ENCODE measurements at regions not wholly inside any gene's neighbourhood (a gene's known extent, or its start where the extent isn't known, plus 50 kb on each side); places are given as distances from the start of the nearest gene placed in this dataset.

DNA sequence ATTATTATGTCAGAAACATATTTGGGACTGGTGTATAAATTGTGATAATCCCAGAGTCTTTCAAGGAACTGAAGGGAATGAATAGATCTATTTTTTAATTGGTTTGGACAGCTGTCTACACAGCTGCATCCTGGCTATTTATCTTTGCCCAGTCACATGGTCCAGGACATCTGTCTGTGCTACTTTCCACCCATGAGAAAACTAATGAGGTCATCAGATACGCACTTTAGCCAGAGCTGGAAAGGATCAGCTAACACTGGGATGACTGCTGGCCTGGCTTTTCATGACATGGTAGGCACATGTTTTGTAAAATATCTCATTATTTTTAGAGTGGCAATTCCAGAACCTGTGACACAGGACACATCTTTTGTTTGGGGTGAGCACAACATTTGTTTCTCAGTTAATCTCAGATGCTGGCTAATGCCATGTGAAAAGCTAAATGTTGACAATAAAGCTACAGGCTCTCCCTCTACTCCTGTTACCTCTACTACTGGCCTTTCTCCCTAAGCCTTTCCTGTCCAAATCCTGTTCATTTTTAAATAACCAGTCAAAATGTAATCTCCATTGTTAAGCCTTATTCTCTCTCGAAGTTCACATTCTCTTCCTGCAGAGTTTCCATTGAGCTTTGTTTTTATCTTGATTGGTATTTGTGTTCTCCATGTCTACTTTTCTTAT is 500.7 kb downstream of the RIT2 start:
- Histone ChIP-seq H3K4me3 (replicated peaks in 1 of 3; ENCODE audit: insufficient read depth in 1 of 3, low read depth in 1 of 3, low read length in 3 of 3) (no peak overlapping the region), H2AFZ (ENCODE audit: low read depth, low read length) (no peak overlapping the region), H3K4me1 (ENCODE audit: control insufficient read depth, extremely low read depth, insufficient read depth, low read length) (peaks cover 10% of the 10 kb centered on the region), H3K36me3 (ENCODE audit: control insufficient read depth in 2 of 2, extremely low read depth in 1 of 2, insufficient read depth in 2 of 2, low read length in 2 of 2) (no peaks in the 10 kb centered on the region), H3K9me1 (replicated peaks; ENCODE audit: control insufficient read depth, extremely low read depth, insufficient read depth, low read length) (no peaks in the 10 kb centered on the region), H3K27me3 (ENCODE audit: control insufficient read depth in 2 of 2, insufficient read depth in 2 of 2, low read length in 2 of 2) (no peaks in the 10 kb centered on the region), H3K9me3 (replicated peaks; ENCODE audit: control insufficient read depth, insufficient read depth, low read length) (no peaks in the 10 kb centered on the region), H4K20me1 (replicated peaks; ENCODE audit: control insufficient read depth, extremely low read depth, insufficient read depth, low read length) (no peaks in the 10 kb centered on the region), H3K9ac (replicated peaks; ENCODE audit: extremely low read depth, insufficient read depth, low read length) (peak overlapping the region; percentile 12), H3K79me2 (ENCODE audit: control insufficient read depth, insufficient read depth, low read length) (no peaks in the 10 kb centered on the region), H3K4me2 (ENCODE audit: insufficient read depth, low read length) (no peak overlapping the region), H3K27ac (ENCODE audit: insufficient read depth, low read depth, low read length) (peak overlapping the region; percentile 60)
- FAIRE-seq: peak; percentile 18
- POLR2A ChIA-PET: interaction anchor here (1.4 kb wide), 1 partner anchor 35 kb away, joined by 4 read pairs; no protein-coding TSS in a partner anchor
- BruUV-seq (replicated peaks): TSS peak; percentile 81
- dilution Hi-C loops (cut with MboI; ENCODE audit: extremely low pct_ligation_motif_present, low sequenced_read_pairs): no loop called here
- CTCF ChIA-PET: interaction anchor here (0.8 kb wide), 2 partner anchors 19 to 30 kb away, joined by 4 to 5 read pairs; no protein-coding TSS in a partner anchor
- TF ChIP-seq GATA2 (IDR thresholded peaks at IDR 0.05; ENCODE audit: insufficient read depth, insufficient read length, low read depth, low read length) (no peak), JUN (IDR thresholded peaks at IDR 0.05; ENCODE audit: borderline replicate concordance, insufficient read depth, insufficient read length, low read depth) (peak; percentile 48)
- peak; percentile 74 for DNase-seq (ENCODE audit: low read depth, low spot score)
- intact Hi-C loops (cut with micrococcal nuclease): loop anchor here (1.0 kb wide), 1 partner anchor 30 kb away; no protein-coding TSS in a partner anchor

GRCh38 chr18:42617221-42617620 is 498.3 kb downstream of the RIT2 start:
- ChIA-PET POLR2A (no interaction called here), CTCF (no interaction called here)
- Histone ChIP-seq H3K36me3 (ENCODE audit: control insufficient read depth in 2 of 2, extremely low read depth in 1 of 2, insufficient read depth in 2 of 2, low read length in 2 of 2) (no peaks in the 10 kb centered on the region), H3K9me1 (replicated peaks; ENCODE audit: control insufficient read depth, extremely low read depth, insufficient read depth, low read length) (no peaks in the 10 kb centered on the region), H3K4me3 (replicated peaks in 1 of 3; ENCODE audit: insufficient read depth in 1 of 3, low read depth in 1 of 3, low read length in 3 of 3) (no peak overlapping the region), H4K20me1 (replicated peaks; ENCODE audit: control insufficient read depth, extremely low read depth, insufficient read depth, low read length) (no peaks in the 10 kb centered on the region), H3K4me1 (ENCODE audit: control insufficient read depth, extremely low read depth, insufficient read depth, low read length) (peaks cover 10% of the 10 kb centered on the region), H3K4me2 (ENCODE audit: insufficient read depth, low read length) (no peak overlapping the region), H3K9me3 (replicated peaks; ENCODE audit: control insufficient read depth, insufficient read depth, low read length) (no peaks in the 10 kb centered on the region), H3K9ac (replicated peaks; ENCODE audit: extremely low read depth, insufficient read depth, low read length) (no peak overlapping the region), H2AFZ (ENCODE audit: low read depth, low read length) (no peak overlapping the region), H3K79me2 (ENCODE audit: control insufficient read depth, insufficient read depth, low read length) (no peaks in the 10 kb centered on the region), H3K27ac (ENCODE audit: insufficient read depth, low read depth, low read length) (no peak overlapping the region), H3K27me3 (ENCODE audit: control insufficient read depth in 2 of 2, insufficient read depth in 2 of 2, low read length in 2 of 2) (no peaks in the 10 kb centered on the region)
- no peak for TF ChIP-seq GATA2 (IDR thresholded peaks at IDR 0.05; ENCODE audit: insufficient read depth, insufficient read length, low read depth, low read length)
- no peak for TF ChIP-seq MYC (IDR thresholded peaks at IDR 0.05; ENCODE audit: low read depth, low read length)
- TF ChIP-seq POLR2A (IDR thresholded peaks at IDR 0.05; ENCODE audit: low read depth, low read length): no peak
- no peak for TF ChIP-seq POLR2AphosphoS5 (IDR thresholded peaks at IDR 0.05; ENCODE audit: insufficient read depth, low read depth, low read length)
- no peak for TF ChIP-seq MAX (IDR thresholded peaks at IDR 0.05; ENCODE audit: insufficient read depth, insufficient read length)
- TF ChIP-seq, protein P1, sequence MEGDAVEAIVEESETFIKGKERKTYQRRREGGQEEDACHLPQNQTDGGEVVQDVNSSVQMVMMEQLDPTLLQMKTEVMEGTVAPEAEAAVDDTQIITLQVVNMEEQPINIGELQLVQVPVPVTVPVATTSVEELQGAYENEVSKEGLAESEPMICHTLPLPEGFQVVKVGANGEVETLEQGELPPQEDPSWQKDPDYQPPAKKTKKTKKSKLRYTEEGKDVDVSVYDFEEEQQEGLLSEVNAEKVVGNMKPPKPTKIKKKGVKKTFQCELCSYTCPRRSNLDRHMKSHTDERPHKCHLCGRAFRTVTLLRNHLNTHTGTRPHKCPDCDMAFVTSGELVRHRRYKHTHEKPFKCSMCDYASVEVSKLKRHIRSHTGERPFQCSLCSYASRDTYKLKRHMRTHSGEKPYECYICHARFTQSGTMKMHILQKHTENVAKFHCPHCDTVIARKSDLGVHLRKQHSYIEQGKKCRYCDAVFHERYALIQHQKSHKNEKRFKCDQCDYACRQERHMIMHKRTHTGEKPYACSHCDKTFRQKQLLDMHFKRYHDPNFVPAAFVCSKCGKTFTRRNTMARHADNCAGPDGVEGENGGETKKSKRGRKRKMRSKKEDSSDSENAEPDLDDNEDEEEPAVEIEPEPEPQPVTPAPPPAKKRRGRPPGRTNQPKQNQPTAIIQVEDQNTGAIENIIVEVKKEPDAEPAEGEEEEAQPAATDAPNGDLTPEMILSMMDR (IDR thresholded peaks at IDR 0.05; ENCODE audit: extremely low read depth in 1 of 2, insufficient read depth in 1 of 2, low read depth in 1 of 2, low read length in 2 of 2): no peak
- TF ChIP-seq FOS (IDR thresholded peaks at IDR 0.05; ENCODE audit: borderline replicate concordance, insufficient read depth, low read length): no peak
- no peak for TF ChIP-seq JUN (IDR thresholded peaks at IDR 0.05; ENCODE audit: borderline replicate concordance, insufficient read depth, insufficient read length, low read depth)
- no peak for TF ChIP-seq EZH2 (IDR thresholded peaks at IDR 0.05; ENCODE audit: borderline replicate concordance, low read depth, low read length, severe bottlenecking)
- BruUV-seq (replicated peaks): no TSS peak
- dilution Hi-C loops (cut with MboI; ENCODE audit: extremely low pct_ligation_motif_present, low sequenced_read_pairs) (no loop called here), intact Hi-C loops (cut with micrococcal nuclease) (no loop called here)
- FAIRE-seq: no peak
- DNase-seq (ENCODE audit: low read depth, low spot score): no peak

Measured in endothelial cell of umbilical vein (primary cell).